K562 (cell line): ENCODE measurements at regions not wholly inside any gene's neighbourhood (a gene's known extent, or its start where the extent isn't known, plus 50 kb on each side); places are given as distances from the start of the nearest gene placed in this dataset.
A peak's percentile ranks its signal among the peaks of the same experiment; 100 is the strongest.

Source experiments
- ARNT ChIP-seq, 2 experiments: fragments of 450-650 bp; IDR thresholded peaks; 2 replicates each; pipeline ENCODE4 v1.6.1; 2016; ENCODE audit warnings: mild to moderate bottlenecking in 1 of 2
- BHLHE40 ChIP-seq: IDR thresholded peaks from 2 replicates; pipeline ENCODE4 v1.6.1; 2011; ENCODE audit warnings: low read length, improper control_type of control experiment
- EP300 ChIP-seq: IDR thresholded peaks from 2 replicates; pipeline ENCODE4 v1.6.1; 2012; ENCODE audit warnings: low read length, improper control_type of control experiment
- ETV1 ChIP-seq: fragments of 450-650 bp; conservative IDR thresholded peaks from 2 replicates; pipeline ENCODE4 v1.6.1; 2016; ENCODE audit warnings: missing genetic modification characterization, control low read depth, low read depth, missing compliant biosample characterization
- EZH2 ChIP-seq: IDR thresholded peaks from 2 replicates; pipeline ENCODE4 v1.6.1; 2012; ENCODE audit warnings: low read depth, mild to moderate bottlenecking, inconsistent platforms, low read length, borderline replicate concordance
- KLF10 ChIP-seq: fragments of 250-450 bp; sonication (Bioruptor Pico); IDR thresholded peaks from 2 replicates; pipeline ENCODE4 v1.6.1; 2021; ENCODE audit warnings: matching md5 sums
- MCM5 ChIP-seq: fragments of 450-650 bp; IDR thresholded peaks from 2 replicates; pipeline ENCODE4 v1.6.1; 2016; ENCODE audit warnings: low read depth
- MYBL2 ChIP-seq, 2 experiments: fragments of 450-650 bp in 1 of 2; sonication (generic) in 1 of 2; formaldehyde crosslinking in 1 of 2; IDR thresholded peaks; 2 replicates each; pipeline versions ENCODE4 v1.6.1 to v1.8.1; 2017 to 2022; ENCODE audit warnings: borderline replicate concordance in 1 of 2, inconsistent platforms in 1 of 2, low read depth in 1 of 2, mild to moderate bottlenecking in 1 of 2, missing genetic modification reagents in 1 of 2, moderate library complexity in 1 of 2
- NFXL1 ChIP-seq: fragments of 450-650 bp; formaldehyde crosslinking; IDR thresholded peaks from 2 replicates; pipeline ENCODE4 v1.4.0; 2021; ENCODE audit warnings: mild to moderate bottlenecking
- NR2C2 ChIP-seq, 2 experiments: fragments of 200-800 bp in 1 of 2; sonication (Bioruptor generic) in 1 of 2; sonication (generic) in 1 of 2; formaldehyde crosslinking in 1 of 2; IDR thresholded peaks; 2 replicates each; pipeline versions ENCODE4 v1.6.1 to v1.8.0; 2016 to 2022; ENCODE audit warnings: mild to moderate bottlenecking in 1 of 2, missing compliant biosample characterization in 1 of 2, missing genetic modification characterization in 1 of 2, missing genetic modification reagents in 1 of 2
- RERE ChIP-seq: sonication (generic); formaldehyde crosslinking; IDR thresholded peaks from 2 replicates; pipeline ENCODE4 v1.8.0; 2023; ENCODE audit warnings: missing genetic modification reagents, mild to moderate bottlenecking, borderline replicate concordance
- TCF7 ChIP-seq: sonication (generic); IDR thresholded peaks from 2 replicates; pipeline ENCODE4 v1.6.1; 2016; ENCODE audit warnings: antibody characterized with exemption, borderline replicate concordance
- VEZF1 ChIP-seq: fragments of 200-800 bp; sonication (Bioruptor generic); IDR thresholded peaks from 2 replicates; pipeline ENCODE4 v1.6.1; 2017; ENCODE audit warnings: missing genetic modification characterization, missing compliant biosample characterization
- XRCC4 ChIP-seq: IDR thresholded peaks from one replicate; pipeline ENCODE4 v1.6.1; 2011; ENCODE audit not compliant: insufficient read depth, insufficient read length; ENCODE audit errors: extremely low read depth
- ZBTB2 ChIP-seq: fragments of 450-650 bp; IDR thresholded peaks from 2 replicates; pipeline ENCODE4 v1.6.1; 2016; ENCODE audit warnings: antibody characterized with exemption
- ZBTB7A ChIP-seq: IDR thresholded peaks from 2 replicates; pipeline ENCODE4 v1.6.1; 2011; ENCODE audit warnings: low read depth, mild to moderate bottlenecking, low read length, moderate library complexity, borderline replicate concordance; ENCODE audit not compliant: control insufficient read depth
- ZNF121 ChIP-seq: sonication (generic); formaldehyde crosslinking; conservative IDR thresholded peaks from 2 replicates; pipeline ENCODE4 v1.8.0; 2022; ENCODE audit warnings: missing genetic modification reagents
- ZNF551 ChIP-seq: fragments of 250-450 bp; sonication (Bioruptor Pico); IDR thresholded peaks from 2 replicates; pipeline ENCODE4 v1.5.0; 2021; ENCODE audit warnings: mild to moderate bottlenecking, moderate library complexity
- ZNF780A ChIP-seq: fragments of 250-450 bp; sonication (Bioruptor Pico); IDR thresholded peaks from 2 replicates; pipeline ENCODE4 v1.5.0; 2021; ENCODE audit warnings: mild to moderate bottlenecking

GRCh38 chr3:124586126-124587052 lies 143.9 kb upstream of the UMPS start (continued):
- peak; percentile 39; the same call in 1 of the 2 replicates for TF ChIP-seq ZBTB7A
- no peak for TF ChIP-seq TCF7
- TF ChIP-seq BHLHE40: peak; percentile 48; the same call in 1 of the 2 replicates
- peak; percentile 51; the same call in 1 of the 2 replicates for TF ChIP-seq ZBTB2
- no peak for TF ChIP-seq KLF10 (CRISPR knock-in tag)
- TF ChIP-seq ETV1 (tag): 0 out of 2 replicates have a peak, but pooled peaks have one; percentile 19
- TF ChIP-seq EP300: peak; percentile 88; the same call in 1 of the 2 replicates
- TF ChIP-seq ARNT (IDR thresholded peaks at IDR 0.05): no peak
- no peak for TF ChIP-seq ZNF121 (CRISPR knock-in tag)
- TF ChIP-seq EZH2: no peak
- no peak for TF ChIP-seq XRCC4
- TF ChIP-seq MCM5: no peak
- no peak for TF ChIP-seq MYBL2 (IDR thresholded peaks at IDR 0.05; ENCODE audit: low read depth)
- TF ChIP-seq MYBL2 (CRISPR knock-in tag; IDR thresholded peaks at IDR 0.05; ENCODE audit: borderline replicate concordance): no peak
- peak; percentile 23; the same call in 1 of the 2 replicates for TF ChIP-seq VEZF1 (CRISPR knock-in tag)
- TF ChIP-seq ZNF551 (CRISPR knock-in tag): no peak
- TF ChIP-seq NFXL1: no peak
- no peak for TF ChIP-seq ZNF780A (CRISPR knock-in tag)
- no peak for TF ChIP-seq NR2C2 (CRISPR knock-in tag; IDR thresholded peaks at IDR 0.05)
- TF ChIP-seq NR2C2 (tag; IDR thresholded peaks at IDR 0.05): no peak
- TF ChIP-seq RERE: no peak
